Fibroblast of lung (primary cell): ENCODE measurements at regions not wholly inside any gene's neighbourhood (a gene's known extent, or its start where the extent isn't known, plus 50 kb on each side); places are given as distances from the start of the nearest gene placed in this dataset.

Experiments used
- DNase-seq, 2 donors: peaks; one replicate each; pipeline versions ENCODE4 v3.0.0 to v3.0.0-alpha.2; 2010; ENCODE audit warnings: low read depth in 2 of 2
- H2AFZ ChIP-seq: 2 replicates; pipeline ENCODE4 v1.5.1; 2012; ENCODE audit warnings: low read length, control low read depth, inconsistent platforms
- H3K27ac ChIP-seq: 2 replicates; pipeline ENCODE4 v1.5.1; 2011; ENCODE audit warnings: low read length, control low read depth; ENCODE audit not compliant: insufficient read depth
- H3K27me3 ChIP-seq: 2 replicates; pipeline ENCODE4 v1.5.1; 2011; ENCODE audit warnings: mild to moderate bottlenecking, low read length; ENCODE audit not compliant: control insufficient read depth, insufficient read depth
- H3K36me3 ChIP-seq: 2 replicates; pipeline ENCODE4 v1.5.1; 2011; ENCODE audit warnings: low read length; ENCODE audit not compliant: control insufficient read depth, insufficient read depth
- H3K4me1 ChIP-seq: 2 replicates; pipeline ENCODE4 v1.5.1; 2011; ENCODE audit warnings: low read length; ENCODE audit not compliant: control insufficient read depth, insufficient read depth; ENCODE audit errors: extremely low read depth
- H3K4me2 ChIP-seq: 2 replicates; pipeline ENCODE4 v1.5.1; 2011; ENCODE audit warnings: low read length, control low read depth; ENCODE audit not compliant: insufficient read depth; ENCODE audit errors: extremely low read depth
- H3K4me3 ChIP-seq, 4 experiments: fragments of 200-600 bp in 1 of 4; sonication (generic) in 1 of 4; replicated peaks in 1 of 4; 2 replicates each; pipeline ENCODE4 v1.5.1; 2011 to 2016; ENCODE audit warnings: low read length in 4 of 4, low read depth in 3 of 4, mild to moderate bottlenecking in 3 of 4, control low read depth in 2 of 4, inconsistent platforms in 1 of 4, mixed read lengths in 1 of 4; ENCODE audit not compliant: insufficient read depth in 1 of 4; ENCODE audit errors: control extremely low read depth in 1 of 4
- H3K79me2 ChIP-seq: 2 replicates; pipeline ENCODE4 v1.5.1; 2012; ENCODE audit warnings: mild to moderate bottlenecking, low read length, inconsistent platforms; ENCODE audit not compliant: control insufficient read depth, insufficient read depth
- H3K9ac ChIP-seq: 2 replicates; pipeline ENCODE4 v1.5.1; 2011; ENCODE audit warnings: mild to moderate bottlenecking, low read length, control low read depth; ENCODE audit not compliant: insufficient read depth
- H3K9me3 ChIP-seq: 2 replicates; pipeline ENCODE4 v1.5.1; 2012; ENCODE audit warnings: low read depth, low read length; ENCODE audit not compliant: control insufficient read depth, insufficient read depth
- H4K20me1 ChIP-seq: 2 replicates; pipeline ENCODE4 v1.5.1; 2011; ENCODE audit warnings: low read length; ENCODE audit not compliant: control insufficient read depth, insufficient read depth; ENCODE audit errors: extremely low read depth
- CTCF ChIP-seq, 2 donors: IDR thresholded peaks in 1 of 2; conservative IDR thresholded peaks in 1 of 2; 1 replicate in 1 of 2; 2 replicates in 1 of 2; pipeline ENCODE4 v1.5.1; 2011 to 2012; ENCODE audit warnings: low read length in 2 of 2, control low read depth in 1 of 2, inconsistent platforms in 1 of 2, low read depth in 1 of 2, mild to moderate bottlenecking in 1 of 2
- EZH2 ChIP-seq: IDR thresholded peaks from 2 replicates; pipeline ENCODE4 v1.5.1; 2012; ENCODE audit warnings: low read length, control low read depth, mild to moderate bottlenecking; ENCODE audit errors: missing control alignments

GRCh38 chr5:53827211-53827651 is 266.8 kb downstream of the NDUFS4 start:
- Histone ChIP-seq H3K36me3 (no peaks in the 10 kb centered on the region), H3K4me3 (no peak overlapping the region), H3K9me3 (no peaks in the 10 kb centered on the region), H2AFZ (no peak overlapping the region), H4K20me1 (no peaks in the 10 kb centered on the region), H3K27ac (no peak overlapping the region), H3K79me2 (no peaks in the 10 kb centered on the region), H3K27me3 (no peaks in the 10 kb centered on the region), H3K4me1 (no peaks in the 10 kb centered on the region), H3K9ac (no peak overlapping the region), H3K4me2 (no peak overlapping the region)
- DNase-seq = no peak
- TF ChIP-seq CTCF (conservative IDR thresholded peaks at IDR 0.05 in 1 of 2, IDR thresholded peaks at IDR 0.05 in 1 of 2; ENCODE audit: low read depth in 1 of 2, low read length in 2 of 2) = no peak
- no peak for TF ChIP-seq EZH2

GRCh38 chr5:53831496-53831895 is 271.1 kb downstream of the NDUFS4 start:
- H3K9me3 ChIP-seq = no peaks in the 10 kb centered on the region
- H3K36me3 ChIP-seq = no peaks in the 10 kb centered on the region
- H3K4me1 ChIP-seq = no peaks in the 10 kb centered on the region
- no peak overlapping the region for H3K4me2 ChIP-seq
- no peak overlapping the region for H2AFZ ChIP-seq
- H3K4me3 ChIP-seq = no peak overlapping the region
- no peaks in the 10 kb centered on the region for H3K79me2 ChIP-seq
- H3K27me3 ChIP-seq = no peaks in the 10 kb centered on the region
- H4K20me1 ChIP-seq = no peaks in the 10 kb centered on the region
- DNase-seq = no peak
- no peak for TF ChIP-seq EZH2
- H3K9ac ChIP-seq = no peak overlapping the region
- no peak overlapping the region for H3K27ac ChIP-seq
